AG09309 (cell line): ENCODE measurements at regions not wholly inside any gene's neighbourhood (a gene's known extent, or its start where the extent isn't known, plus 50 kb on each side); places are given as distances from the start of the nearest gene placed in this dataset.

Experiments used
- DNase-seq: peaks from one replicate; pipeline ENCODE4 v3.0.0-alpha.2; 2010; ENCODE audit warnings: low read depth
- H3K4me3 ChIP-seq: 2 replicates; pipeline ENCODE4 v1.5.1; 2011; ENCODE audit warnings: mild to moderate bottlenecking, low read depth, low read length, moderate library complexity; ENCODE audit not compliant: control insufficient read depth
- CTCF ChIP-seq: IDR thresholded peaks from 2 replicates; pipeline ENCODE4 v1.5.1; 2011; ENCODE audit warnings: mild to moderate bottlenecking, low read depth, low read length, inconsistent platforms; ENCODE audit not compliant: insufficient read depth, control insufficient read depth; ENCODE audit errors: missing control alignments

- no peak for DNase-seq
- no peak overlapping the region for H3K4me3 ChIP-seq
- TF ChIP-seq CTCF, result no peak
These were observed 400.2 kb downstream of the SLITRK5 start for GRCh38 chr13:88071371-88071770.

- no peak overlapping the region for H3K4me3 ChIP-seq
- DNase-seq, result no peak
- TF ChIP-seq CTCF, result no peak
These were observed 403.8 kb downstream of the SLITRK5 start for GRCh38 chr13:88074794-88075510.

GRCh38 chr13:88085036-88085435 lies 413.9 kb downstream of the SLITRK5 start:
- no peak for TF ChIP-seq CTCF

GRCh38 chr13:88086577-88086976 lies 415.4 kb downstream of the SLITRK5 start:
- TF ChIP-seq CTCF, result no peak
- DNase-seq, result no peak
- no peak overlapping the region for H3K4me3 ChIP-seq

More at GRCh38 chr13:88085036-88085435, 413.9 kb downstream of the SLITRK5 start:
- no peak overlapping the region for H3K4me3 ChIP-seq
- no peak for DNase-seq

- no peak for TF ChIP-seq CTCF
- no peak for DNase-seq
- no peak overlapping the region for H3K4me3 ChIP-seq
These were observed 426.4 kb downstream of the SLITRK5 start for GRCh38 chr13:88097541-88097940.

GRCh38 chr13:88103824-88104223 lies 432.7 kb downstream of the SLITRK5 start:
- no peak overlapping the region for H3K4me3 ChIP-seq
- no peak for DNase-seq
- TF ChIP-seq CTCF, result no peak

GRCh38 chr13:88104576-88104975 lies 433.4 kb downstream of the SLITRK5 start:
- TF ChIP-seq CTCF, result no peak
- H3K4me3 ChIP-seq, result no peak overlapping the region
- no peak for DNase-seq
